Activated CD4-positive, alpha-beta T cell treated with anti-CD3 and anti-CD28 coated beads, Interleukin-2, amount 10 ng/mL, durations not matched to agents 24 days and 14 days (primary cell): ENCODE measurements at regions not wholly inside any gene's neighbourhood (a gene's known extent, or its start where the extent isn't known, plus 50 kb on each side); places are given as distances from the start of the nearest gene placed in this dataset.

Source experiments
- DNase-seq: peaks from one replicate; pipeline ENCODE4 v3.0.0; 2022
- H3K27ac Mint-ChIP-seq: one replicate; pipeline ENCODE4 v1.8.0; 2022; ENCODE audit warnings: mild to moderate bottlenecking, mixed read lengths
- H3K27me3 Mint-ChIP-seq: one replicate; pipeline ENCODE4 v1.8.0; 2022; ENCODE audit warnings: mixed read lengths
- H3K36me3 Mint-ChIP-seq: one replicate; pipeline ENCODE4 v1.8.0; 2022; ENCODE audit warnings: low read depth, mild to moderate bottlenecking, mixed read lengths
- H3K4me1 Mint-ChIP-seq: one replicate; pipeline ENCODE4 v1.8.0; 2021; ENCODE audit warnings: mixed read lengths
- H3K4me3 Mint-ChIP-seq: one replicate; pipeline ENCODE4 v1.8.0; 2022; ENCODE audit warnings: mild to moderate bottlenecking, moderate library complexity, mixed read lengths
- H3K9me3 Mint-ChIP-seq: one replicate; pipeline ENCODE4 v1.8.0; 2021; ENCODE audit warnings: mixed read lengths
- intact Hi-C: fragments of 100-400 bp; cut with micrococcal nuclease; formaldehyde crosslinking; loops from one replicate; pipeline ENCODE4 v1.15.1; 2023

GRCh38 chr13:104447348-104447747, 1381.1 kb upstream of the SLC10A2 start:
- Mint-ChIP-seq H3K27ac (no peak overlapping the region), H3K36me3 (no peaks in the 10 kb centered on the region), H3K4me3 (no peak overlapping the region), H3K4me1 (no peaks in the 10 kb centered on the region), H3K9me3 (no peaks in the 10 kb centered on the region), H3K27me3 (no peaks in the 10 kb centered on the region)
- no peak for DNase-seq
- intact Hi-C loops: no loop called here

- Mint-ChIP-seq H3K9me3 (no peaks in the 10 kb centered on the region), H3K27ac (no peak overlapping the region), H3K4me1 (no peaks in the 10 kb centered on the region), H3K27me3 (no peaks in the 10 kb centered on the region), H3K4me3 (no peak overlapping the region), H3K36me3 (no peaks in the 10 kb centered on the region)
- no peak for DNase-seq
- intact Hi-C loops: no loop called here
These were observed 1376.3 kb upstream of the SLC10A2 start for GRCh38 chr13:104442536-104442935.

DNA sequence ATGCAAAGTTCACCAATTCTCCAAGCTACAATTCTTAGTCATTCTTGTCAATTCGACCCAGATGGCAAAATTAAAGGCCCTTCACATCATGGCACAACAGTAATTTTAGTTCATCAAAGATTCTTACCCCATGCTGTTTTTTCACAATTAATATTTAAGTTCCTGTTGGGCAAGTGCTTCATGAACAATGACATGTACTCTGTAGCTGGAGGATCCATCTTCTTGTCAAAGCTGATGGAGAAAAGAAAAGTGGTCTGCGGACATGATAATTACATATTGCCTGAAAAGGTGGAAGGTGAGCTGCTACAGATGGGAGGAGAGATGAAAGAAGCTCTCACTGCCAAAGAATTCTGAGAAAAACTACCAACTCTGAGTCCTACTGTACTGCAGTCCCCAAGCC, 1370.3 kb upstream of the SLC10A2 start:
- Mint-ChIP-seq H3K27me3 (no peaks in the 10 kb centered on the region), H3K4me3 (no peak overlapping the region), H3K27ac (no peak overlapping the region), H3K9me3 (no peaks in the 10 kb centered on the region), H3K4me1 (no peaks in the 10 kb centered on the region), H3K36me3 (no peaks in the 10 kb centered on the region)
- DNase-seq: no peak
- intact Hi-C loops: no loop called here

DNA sequence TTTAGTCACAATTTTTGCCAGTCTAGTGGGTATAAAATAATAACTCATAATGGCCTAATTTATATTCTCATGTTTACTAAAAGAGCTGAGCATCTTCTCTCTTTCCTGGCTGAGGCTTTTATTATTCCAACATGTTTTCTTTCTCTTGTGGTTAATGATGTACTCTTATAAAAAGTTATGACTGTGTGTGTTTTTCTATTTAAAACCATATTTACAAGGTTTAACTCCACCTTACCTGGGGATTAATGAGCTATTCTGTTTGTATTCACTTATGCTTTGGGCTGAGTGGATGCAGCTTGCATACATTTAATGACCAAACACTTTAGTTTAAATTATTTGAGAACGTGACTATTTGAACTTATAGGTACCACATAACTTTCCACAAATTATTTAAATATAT, 1365.7 kb upstream of the SLC10A2 start:
- no peak overlapping the region for H3K4me3 Mint-ChIP-seq
- intact Hi-C loops: no loop called here
- no peaks in the 10 kb centered on the region for H3K9me3 Mint-ChIP-seq

DNA sequence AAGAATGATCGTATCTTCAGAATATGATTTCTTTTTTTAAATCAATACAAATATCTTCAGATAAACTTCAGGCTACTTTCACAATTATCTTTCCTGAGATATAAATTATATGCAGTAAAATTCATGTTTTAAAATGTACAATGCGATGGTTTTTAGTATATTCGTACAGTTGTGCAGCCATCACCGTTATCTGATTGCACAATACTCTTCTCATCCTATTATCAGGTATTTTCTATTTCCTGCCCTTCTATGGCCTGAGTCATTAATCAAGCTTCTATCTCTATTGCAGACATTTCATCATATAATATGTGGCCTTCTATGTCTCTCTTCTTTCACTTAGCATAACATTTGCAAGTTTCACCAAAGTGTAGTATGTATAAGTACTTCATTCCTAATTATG, 1360.2 kb upstream of the SLC10A2 start:
- Mint-ChIP-seq H3K4me3 (no peak overlapping the region), H3K27ac (no peak overlapping the region), H3K4me1 (no peaks in the 10 kb centered on the region), H3K27me3 (no peaks in the 10 kb centered on the region), H3K9me3 (no peaks in the 10 kb centered on the region), H3K36me3 (no peaks in the 10 kb centered on the region)
- intact Hi-C loops: no loop called here
- no peak for DNase-seq

More for the DNA sequence above, 1365.7 kb upstream of the SLC10A2 start:
- no peak for DNase-seq
- Mint-ChIP-seq H3K4me1 (no peaks in the 10 kb centered on the region), H3K27me3 (no peaks in the 10 kb centered on the region), H3K27ac (no peak overlapping the region), H3K36me3 (no peaks in the 10 kb centered on the region)

DNA sequence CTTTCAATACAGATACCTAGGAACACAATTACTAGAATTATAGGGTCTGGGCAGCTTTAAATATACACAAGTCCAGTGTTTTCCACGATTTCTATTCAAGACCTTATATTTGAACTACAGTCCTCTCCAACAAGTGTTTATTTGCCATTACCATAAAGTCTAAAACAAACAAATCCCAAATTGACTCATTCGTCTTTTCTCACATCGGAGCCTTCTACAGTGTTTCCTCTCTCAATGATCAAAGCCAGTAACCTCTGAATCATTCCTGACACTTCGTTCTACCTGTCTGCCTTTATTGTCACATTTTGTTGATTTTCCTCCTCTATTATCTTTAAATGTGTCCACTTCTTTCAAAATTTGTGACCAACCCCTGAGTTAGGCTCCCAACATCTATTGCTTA, 1356.5 kb upstream of the SLC10A2 start:
- DNase-seq: no peak
- Mint-ChIP-seq H3K4me3 (no peak overlapping the region), H3K27me3 (no peaks in the 10 kb centered on the region), H3K9me3 (no peaks in the 10 kb centered on the region), H3K27ac (no peak overlapping the region), H3K36me3 (no peaks in the 10 kb centered on the region), H3K4me1 (no peaks in the 10 kb centered on the region)
- intact Hi-C loops: no loop called here

DNA sequence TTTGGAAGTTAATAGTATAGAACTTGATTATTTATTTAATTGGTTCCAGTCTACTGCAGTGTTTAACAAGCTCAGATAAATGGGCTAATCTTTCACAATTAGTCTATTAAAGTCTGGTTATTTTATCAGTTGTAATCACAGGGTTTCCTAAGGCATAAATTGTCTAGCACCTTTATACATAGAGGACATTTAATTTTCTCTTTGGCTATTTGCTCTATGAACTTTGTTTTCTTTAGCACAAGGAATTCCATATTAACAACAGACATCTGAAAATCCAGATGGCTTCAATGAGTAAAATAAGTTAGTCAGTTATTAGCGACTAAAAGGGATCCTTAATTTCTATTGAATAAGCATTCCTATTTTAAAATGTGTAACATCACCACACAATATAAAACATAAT, 1350.8 kb upstream of the SLC10A2 start:
- intact Hi-C loops: no loop called here
- H3K4me3 Mint-ChIP-seq: no peak overlapping the region
- no peaks in the 10 kb centered on the region for H3K4me1 Mint-ChIP-seq
- no peaks in the 10 kb centered on the region for H3K36me3 Mint-ChIP-seq
- DNase-seq: no peak
- no peaks in the 10 kb centered on the region for H3K9me3 Mint-ChIP-seq
- H3K27ac Mint-ChIP-seq: no peak overlapping the region
- no peaks in the 10 kb centered on the region for H3K27me3 Mint-ChIP-seq

DNA sequence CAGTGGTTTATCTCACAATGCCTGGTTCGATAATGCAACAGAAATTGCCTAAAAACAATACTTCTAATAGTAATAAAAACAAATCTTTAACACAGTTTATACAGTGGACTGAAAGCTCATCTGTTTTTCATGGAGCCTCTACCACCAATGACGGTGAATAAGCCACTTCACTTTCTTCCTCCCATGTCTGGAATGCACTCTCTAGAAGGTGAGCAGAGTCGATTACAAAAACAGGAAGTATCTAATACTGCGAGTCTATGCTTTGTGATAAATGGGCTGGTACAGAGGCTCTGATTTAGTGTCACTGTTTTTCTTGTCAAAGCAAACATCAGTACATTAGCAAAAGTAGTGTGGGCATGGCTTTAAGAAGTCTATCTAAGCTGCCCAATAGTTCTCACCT, 1348.6 kb upstream of the SLC10A2 start:
- Mint-ChIP-seq H3K36me3 (no peaks in the 10 kb centered on the region), H3K27me3 (no peaks in the 10 kb centered on the region), H3K9me3 (no peaks in the 10 kb centered on the region), H3K4me3 (no peak overlapping the region), H3K27ac (no peak overlapping the region), H3K4me1 (no peaks in the 10 kb centered on the region)
- intact Hi-C loops: no loop called here
- DNase-seq: no peak

DNA sequence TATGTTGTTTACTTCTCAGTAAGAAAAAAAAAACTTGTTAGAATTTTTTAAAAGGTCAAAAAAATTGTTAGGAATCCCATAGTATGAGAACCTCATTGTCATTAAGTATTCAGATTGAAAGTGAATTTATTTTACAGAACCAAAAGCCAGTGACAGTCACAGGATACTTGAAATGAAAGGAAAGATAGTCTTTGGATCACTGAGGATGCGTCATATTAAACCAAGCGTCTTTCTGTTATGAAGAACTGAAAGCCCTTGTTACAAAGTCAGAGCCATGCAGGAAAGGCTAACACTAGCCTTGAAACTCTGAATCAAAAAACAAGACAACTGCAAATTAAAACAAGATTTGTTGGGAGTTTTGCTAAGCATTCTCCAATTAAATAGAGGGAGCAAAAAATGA, 1348.0 kb upstream of the SLC10A2 start:
- Mint-ChIP-seq H3K36me3 (no peaks in the 10 kb centered on the region), H3K27ac (no peak overlapping the region)
- intact Hi-C loops: no loop called here

GRCh38 chr13:104411141-104411765, 1345.0 kb upstream of the SLC10A2 start:
- H3K36me3 Mint-ChIP-seq: no peaks in the 10 kb centered on the region
- no peaks in the 10 kb centered on the region for H3K27me3 Mint-ChIP-seq
- no peak for DNase-seq
- no peak overlapping the region for H3K4me3 Mint-ChIP-seq
- H3K27ac Mint-ChIP-seq: no peak overlapping the region
- H3K4me1 Mint-ChIP-seq: no peaks in the 10 kb centered on the region
- intact Hi-C loops: no loop called here
- peaks cover 3% of the 10 kb centered on the region for H3K9me3 Mint-ChIP-seq

More for the DNA sequence above, 1348.0 kb upstream of the SLC10A2 start:
- no peak for DNase-seq
- no peaks in the 10 kb centered on the region for H3K9me3 Mint-ChIP-seq
- no peaks in the 10 kb centered on the region for H3K27me3 Mint-ChIP-seq
- no peaks in the 10 kb centered on the region for H3K4me1 Mint-ChIP-seq
- H3K4me3 Mint-ChIP-seq: no peak overlapping the region

GRCh38 chr13:104408733-104409132, 1342.5 kb upstream of the SLC10A2 start:
- Mint-ChIP-seq H3K36me3 (no peaks in the 10 kb centered on the region), H3K4me1 (no peaks in the 10 kb centered on the region), H3K9me3 (peaks cover 3% of the 10 kb centered on the region), H3K27me3 (no peaks in the 10 kb centered on the region), H3K27ac (no peak overlapping the region), H3K4me3 (no peak overlapping the region)
- intact Hi-C loops: no loop called here
- DNase-seq: no peak

DNA sequence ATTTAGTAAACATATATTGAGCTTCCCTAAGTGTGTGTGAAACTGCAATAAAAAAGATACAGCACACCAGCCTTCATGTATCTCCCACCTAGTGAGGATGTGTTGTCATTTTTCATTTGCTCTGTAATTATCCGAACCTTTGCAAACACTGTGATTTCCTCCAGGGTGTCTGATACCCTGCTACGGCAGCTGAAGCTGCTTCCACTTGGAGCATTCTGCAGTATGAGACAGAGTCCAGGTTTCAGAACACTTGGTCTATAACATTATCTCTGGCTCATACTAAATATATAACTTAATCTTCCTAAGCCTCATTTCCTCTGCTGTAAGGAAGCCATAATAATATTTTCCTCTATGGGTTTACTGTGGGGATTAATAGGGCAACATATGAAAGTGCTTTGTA, 1338.1 kb upstream of the SLC10A2 start:
- Mint-ChIP-seq H3K9me3 (peaks cover 3% of the 10 kb centered on the region), H3K27me3 (no peaks in the 10 kb centered on the region), H3K4me3 (no peak overlapping the region), H3K27ac (no peak overlapping the region), H3K4me1 (no peaks in the 10 kb centered on the region), H3K36me3 (no peaks in the 10 kb centered on the region)
- intact Hi-C loops: no loop called here
- no peak for DNase-seq

DNA sequence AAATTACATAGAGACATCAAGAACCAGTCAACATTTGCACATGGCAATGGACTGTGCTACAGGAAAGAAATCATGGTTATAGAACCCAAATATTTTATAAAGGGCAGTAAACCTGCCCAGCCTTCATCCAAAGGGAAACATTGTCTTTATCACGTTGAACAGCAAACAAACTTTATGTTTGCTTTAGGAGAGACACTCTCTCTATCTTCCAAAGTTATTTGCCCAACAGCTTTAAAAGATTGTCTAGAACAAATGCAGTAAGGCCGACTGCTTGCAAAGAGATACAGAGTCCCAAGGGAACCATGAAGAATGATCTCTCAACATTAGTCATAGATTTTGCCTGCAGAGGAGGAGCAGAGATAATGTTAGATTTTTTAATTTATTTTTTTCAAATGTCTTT, 1323.5 kb upstream of the SLC10A2 start:
- no peak for DNase-seq
- H3K4me1 Mint-ChIP-seq: no peaks in the 10 kb centered on the region
- no peak overlapping the region for H3K27ac Mint-ChIP-seq
- peaks cover 4% of the 10 kb centered on the region for H3K9me3 Mint-ChIP-seq
- H3K27me3 Mint-ChIP-seq: no peaks in the 10 kb centered on the region
- intact Hi-C loops: no loop called here
- no peak overlapping the region for H3K4me3 Mint-ChIP-seq
- no peaks in the 10 kb centered on the region for H3K36me3 Mint-ChIP-seq

GRCh38 chr13:104387510-104387909, 1321.3 kb upstream of the SLC10A2 start:
- H3K27ac Mint-ChIP-seq: no peak overlapping the region
- no peaks in the 10 kb centered on the region for H3K4me1 Mint-ChIP-seq
- no peak for DNase-seq
- intact Hi-C loops: no loop called here
- no peak overlapping the region for H3K4me3 Mint-ChIP-seq
- peaks cover 4% of the 10 kb centered on the region for H3K9me3 Mint-ChIP-seq
- no peaks in the 10 kb centered on the region for H3K27me3 Mint-ChIP-seq
- no peaks in the 10 kb centered on the region for H3K36me3 Mint-ChIP-seq

GRCh38 chr13:104385404-104385803, 1319.2 kb upstream of the SLC10A2 start:
- Mint-ChIP-seq H3K27me3 (no peaks in the 10 kb centered on the region), H3K4me1 (no peaks in the 10 kb centered on the region), H3K4me3 (no peak overlapping the region), H3K36me3 (no peaks in the 10 kb centered on the region), H3K9me3 (peaks cover 4% of the 10 kb centered on the region), H3K27ac (no peak overlapping the region)
- intact Hi-C loops: no loop called here
- no peak for DNase-seq
